Right atrium auricular region (tissue), 2 donors: ENCODE measurements at regions not wholly inside any gene's neighbourhood (a gene's known extent, or its start where the extent isn't known, plus 50 kb on each side); places are given as distances from the start of the nearest gene placed in this dataset.
A peak's percentile ranks its signal among the peaks of the same experiment; 100 is the strongest.
"Not testable (repeated sequence)": the region's sequence is repeated elsewhere in the genome, so short reads cannot be mapped to it uniquely, and the experiment has no call there.

ENCODE experiments used
- DNase-seq: peaks from one replicate; pipeline ENCODE4 v3.0.0-alpha.2; 2019; ENCODE audit warnings: low spot score
- H3K27ac ChIP-seq, 2 donors: fragments of 200-600 bp; sonication (generic); 1 replicate in 1 of 2; 2 replicates in 1 of 2; pipeline ENCODE4 v1.5.1; 2016 to 2019
- H3K27me3 ChIP-seq, 2 donors: fragments of 200-600 bp; sonication (generic); one replicate each; pipeline versions ENCODE4 v1.5.1 to v1.6.0; 2017 to 2019
- H3K36me3 ChIP-seq: fragments of 200-600 bp; sonication (generic); one replicate; pipeline ENCODE4 v1.5.1; 2016
- H3K4me1 ChIP-seq, 2 donors: fragments of 200-600 bp; sonication (generic); one replicate each; pipeline versions ENCODE4 v1.5.1 to v1.6.0; 2017 to 2019
- H3K4me3 ChIP-seq, 2 donors: fragments of 200-600 bp; sonication (generic); 1 replicate in 1 of 2; 2 replicates in 1 of 2; pipeline ENCODE4 v1.5.1; 2017 to 2019; ENCODE audit warnings: mild to moderate bottlenecking in 1 of 2, moderate library complexity in 1 of 2
- H3K9me3 ChIP-seq, 2 donors: fragments of 200-600 bp; sonication (generic); one replicate each; pipeline ENCODE4 v1.5.1; 2019
- TF ChIP-seq, protein P1 (sequence below), 2 donors: fragments of 200-600 bp; sonication (generic); IDR thresholded peaks; one replicate each; pipeline ENCODE4 v1.5.1; 2019; ENCODE audit warnings: antibody characterized with exemption in 2 of 2

DNA sequence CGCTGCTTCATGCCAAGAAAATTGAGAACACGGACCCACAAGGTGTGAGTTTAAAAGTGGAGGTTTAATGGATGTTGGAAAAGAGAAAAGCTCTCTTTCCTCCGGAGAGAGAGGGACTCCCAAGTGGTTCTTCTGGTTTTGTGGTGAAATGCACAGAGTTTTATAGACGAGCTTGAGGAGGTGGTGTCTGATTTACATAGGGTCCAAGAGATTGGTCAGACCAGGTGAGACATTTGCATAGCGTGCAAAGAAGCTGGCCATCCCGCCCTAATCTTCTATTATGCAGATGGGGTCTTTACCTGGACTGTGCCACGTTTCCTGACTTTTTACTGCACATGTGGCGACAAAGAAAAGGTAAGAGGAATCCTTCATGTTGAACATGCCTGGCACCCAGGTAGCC is 236.4 kb upstream of the PCDH9 start:
- no peak for DNase-seq
- Histone ChIP-seq H3K9me3 (peaks cover 0 to 15% of the 10 kb centered on the region in 2 donors), H3K4me1 (no peaks in the 10 kb centered on the region), H3K27ac (no peak overlapping the region), H3K36me3 (no peaks in the 10 kb centered on the region), H3K27me3 (no peaks in the 10 kb centered on the region), H3K4me3 (no peak overlapping the region)
- TF ChIP-seq, protein P1, sequence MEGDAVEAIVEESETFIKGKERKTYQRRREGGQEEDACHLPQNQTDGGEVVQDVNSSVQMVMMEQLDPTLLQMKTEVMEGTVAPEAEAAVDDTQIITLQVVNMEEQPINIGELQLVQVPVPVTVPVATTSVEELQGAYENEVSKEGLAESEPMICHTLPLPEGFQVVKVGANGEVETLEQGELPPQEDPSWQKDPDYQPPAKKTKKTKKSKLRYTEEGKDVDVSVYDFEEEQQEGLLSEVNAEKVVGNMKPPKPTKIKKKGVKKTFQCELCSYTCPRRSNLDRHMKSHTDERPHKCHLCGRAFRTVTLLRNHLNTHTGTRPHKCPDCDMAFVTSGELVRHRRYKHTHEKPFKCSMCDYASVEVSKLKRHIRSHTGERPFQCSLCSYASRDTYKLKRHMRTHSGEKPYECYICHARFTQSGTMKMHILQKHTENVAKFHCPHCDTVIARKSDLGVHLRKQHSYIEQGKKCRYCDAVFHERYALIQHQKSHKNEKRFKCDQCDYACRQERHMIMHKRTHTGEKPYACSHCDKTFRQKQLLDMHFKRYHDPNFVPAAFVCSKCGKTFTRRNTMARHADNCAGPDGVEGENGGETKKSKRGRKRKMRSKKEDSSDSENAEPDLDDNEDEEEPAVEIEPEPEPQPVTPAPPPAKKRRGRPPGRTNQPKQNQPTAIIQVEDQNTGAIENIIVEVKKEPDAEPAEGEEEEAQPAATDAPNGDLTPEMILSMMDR (IDR thresholded peaks at IDR 0.05) = no peak

DNA sequence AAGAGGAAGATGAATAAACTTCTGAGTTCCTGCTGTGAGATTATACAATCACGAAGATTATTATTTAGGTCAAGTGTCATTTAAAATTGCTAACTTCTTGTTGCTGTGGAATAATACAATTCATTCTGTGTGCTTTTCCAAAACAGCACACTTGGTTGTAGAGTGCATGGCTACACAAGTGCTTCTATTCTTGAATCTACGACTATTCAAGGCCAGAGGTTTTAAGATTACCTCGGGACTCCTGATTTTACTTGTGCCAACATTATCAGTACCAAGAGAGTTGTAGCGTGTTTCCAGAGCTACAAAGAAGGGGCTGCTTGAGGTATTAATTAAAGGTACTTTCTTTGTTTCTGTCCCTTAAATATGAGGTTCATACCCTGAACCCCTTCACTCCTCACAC is 234.0 kb upstream of the PCDH9 start:
- TF ChIP-seq, protein P1 (IDR thresholded peaks at IDR 0.05) = no peak
- Histone ChIP-seq H3K36me3 (no peaks in the 10 kb centered on the region), H3K9me3 (peaks cover 0 to under 1% of the 10 kb centered on the region in 2 donors), H3K27ac (peak overlapping the region in 1 of 2 donors; percentile 39), H3K4me3 (no peak overlapping the region), H3K27me3 (no peaks in the 10 kb centered on the region), H3K4me1 (no peaks in the 10 kb centered on the region)
- DNase-seq = no peak

DNA sequence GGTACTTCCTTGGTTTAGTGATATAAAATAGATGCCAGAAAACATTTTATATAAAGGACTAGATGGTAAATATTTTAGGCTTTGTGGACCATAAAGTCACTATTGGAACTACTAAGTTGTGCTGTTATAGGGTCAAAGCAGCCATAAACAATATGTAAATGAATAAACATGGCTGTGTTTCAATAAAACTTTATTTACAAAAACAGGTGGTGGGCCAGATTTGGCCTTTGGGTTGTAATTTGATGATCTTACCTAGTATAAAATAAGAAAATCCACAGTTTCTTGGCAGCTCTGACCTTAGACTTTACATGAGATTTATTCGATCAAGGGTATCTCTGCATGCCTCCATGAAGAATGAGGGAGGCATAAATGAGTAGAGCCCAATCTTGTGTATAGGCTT is 232.0 kb upstream of the PCDH9 start:
- TF ChIP-seq, protein P1 (IDR thresholded peaks at IDR 0.05) = no peak
- no peaks in the 10 kb centered on the region for H3K4me1 ChIP-seq
- no peak overlapping the region for H3K4me3 ChIP-seq
- no peak overlapping the region for H3K27ac ChIP-seq
- no peaks in the 10 kb centered on the region for H3K9me3 ChIP-seq
- no peak for DNase-seq
- no peaks in the 10 kb centered on the region for H3K27me3 ChIP-seq
- H3K36me3 ChIP-seq = no peaks in the 10 kb centered on the region

DNA sequence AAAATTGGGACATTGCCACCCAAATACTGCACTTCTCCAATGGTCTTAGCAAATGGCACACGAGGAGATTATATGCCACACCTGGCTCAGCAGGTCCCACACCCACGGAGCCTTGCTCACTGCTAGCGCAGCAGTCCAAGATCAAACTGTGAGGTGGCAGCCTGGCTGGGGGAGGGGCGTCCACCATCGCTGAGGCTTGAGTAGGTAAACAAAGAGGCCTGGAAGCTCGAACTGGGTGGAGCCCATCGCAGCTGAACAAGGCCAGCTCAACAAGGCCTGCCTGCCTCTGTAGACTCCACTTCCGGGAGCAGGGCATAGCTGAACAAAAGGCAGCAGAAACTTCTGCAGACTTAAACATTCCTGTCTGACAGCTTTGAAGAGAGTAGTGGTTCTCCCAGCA is 222.4 kb upstream of the PCDH9 start:
- H3K36me3 ChIP-seq = not testable (repeated sequence)

DNA sequence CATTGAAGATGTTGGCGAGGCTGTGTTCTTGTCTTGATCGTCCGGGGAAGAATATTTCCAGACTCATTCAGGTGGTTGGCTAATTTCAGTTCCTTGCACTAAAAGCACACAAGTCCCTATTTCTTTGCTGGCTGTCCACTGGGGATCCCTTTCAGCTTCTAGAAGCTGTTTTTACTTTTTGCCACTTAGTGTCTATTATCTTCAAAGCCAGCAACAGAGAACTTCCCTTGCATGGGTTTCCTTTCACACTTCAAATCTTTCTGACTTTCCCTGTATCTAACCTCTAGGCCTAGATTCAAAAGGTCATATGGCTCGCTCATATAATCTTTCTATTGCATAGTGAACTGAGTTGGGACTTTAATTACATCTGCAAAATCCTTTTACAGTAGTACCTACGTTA is 215.3 kb upstream of the PCDH9 start:
- no peak overlapping the region for H3K4me3 ChIP-seq
- H3K27me3 ChIP-seq = no peaks in the 10 kb centered on the region
- no peaks in the 10 kb centered on the region for H3K9me3 ChIP-seq
- TF ChIP-seq, protein P1 (IDR thresholded peaks at IDR 0.05) = no peak
- H3K4me1 ChIP-seq = no peaks in the 10 kb centered on the region
- H3K27ac ChIP-seq = no peak overlapping the region
- H3K36me3 ChIP-seq = no peaks in the 10 kb centered on the region
- DNase-seq = no peak

More for the DNA sequence above, 222.4 kb upstream of the PCDH9 start:
- H3K27me3 ChIP-seq, H3K27ac ChIP-seq, H3K4me3 ChIP-seq, DNase-seq, H3K9me3 ChIP-seq, H3K4me1 ChIP-seq: not testable (repeated sequence)

DNA sequence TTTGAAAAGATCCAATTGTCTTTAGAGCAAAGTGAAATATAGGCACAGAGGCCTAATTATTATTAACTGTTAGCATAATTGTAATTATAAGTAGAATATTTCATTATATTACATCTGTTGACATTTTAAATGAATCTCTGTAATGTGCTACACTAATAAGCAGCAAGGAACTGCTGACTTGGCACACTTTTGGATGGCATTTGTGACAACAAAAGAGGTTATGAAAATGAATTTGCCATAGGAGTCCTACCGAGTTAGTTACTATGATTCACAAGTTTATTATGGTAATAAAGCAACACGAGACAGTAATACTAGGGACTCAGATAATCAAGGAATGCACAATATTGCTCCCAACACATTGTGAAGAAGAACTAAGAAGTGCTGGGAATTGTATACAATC is 213.8 kb upstream of the PCDH9 start:
- DNase-seq = no peak
- H3K9me3 ChIP-seq = no peaks in the 10 kb centered on the region

More for the DNA sequence above, 213.8 kb upstream of the PCDH9 start:
- Histone ChIP-seq H3K4me3 (no peak overlapping the region), H3K27me3 (no peaks in the 10 kb centered on the region), H3K36me3 (no peaks in the 10 kb centered on the region), H3K4me1 (no peaks in the 10 kb centered on the region), H3K27ac (no peak overlapping the region)
- TF ChIP-seq, protein P1 (IDR thresholded peaks at IDR 0.05) = no peak
